Mesothelial cell of epicardium (in vitro differentiated cells): ENCODE measurements at regions not wholly inside any gene's neighbourhood (a gene's known extent, or its start where the extent isn't known, plus 50 kb on each side); places are given as distances from the start of the nearest gene placed in this dataset.

Source experiments
- DNase-seq, 2 experiments: peaks; one replicate each; pipeline ENCODE4 v3.0.0; 2021; ENCODE audit warnings: low spot score in 2 of 2; ENCODE audit not compliant: unreplicated experiment in 2 of 2
- H3K27ac Mint-ChIP-seq: 2 replicates; pipeline ENCODE4 v1.8.0; 2021; ENCODE audit warnings: mixed read lengths
- H3K27me3 Mint-ChIP-seq: 2 replicates; pipeline ENCODE4 v1.8.0; 2021; ENCODE audit warnings: low read depth, mixed read lengths
- H3K36me3 Mint-ChIP-seq: 2 replicates; pipeline ENCODE4 v1.8.0; 2021; ENCODE audit warnings: mixed read lengths
- H3K4me1 Mint-ChIP-seq: 2 replicates; pipeline ENCODE4 v1.8.0; 2021; ENCODE audit warnings: mixed read lengths
- H3K4me3 Mint-ChIP-seq: 2 replicates; pipeline ENCODE4 v1.8.0; 2021; ENCODE audit warnings: mild to moderate bottlenecking, moderate library complexity, mixed read lengths
- H3K9me3 Mint-ChIP-seq: 2 replicates; pipeline ENCODE4 v1.8.0; 2021; ENCODE audit warnings: mixed read lengths
- TF ChIP-seq, protein P1 (sequence below): fragments of 200-600 bp; sonication (generic); IDR thresholded peaks from one replicate; pipeline ENCODE4 v1.5.0; 2021; ENCODE audit warnings: antibody characterized with exemption; ENCODE audit not compliant: unreplicated experiment

DNA sequence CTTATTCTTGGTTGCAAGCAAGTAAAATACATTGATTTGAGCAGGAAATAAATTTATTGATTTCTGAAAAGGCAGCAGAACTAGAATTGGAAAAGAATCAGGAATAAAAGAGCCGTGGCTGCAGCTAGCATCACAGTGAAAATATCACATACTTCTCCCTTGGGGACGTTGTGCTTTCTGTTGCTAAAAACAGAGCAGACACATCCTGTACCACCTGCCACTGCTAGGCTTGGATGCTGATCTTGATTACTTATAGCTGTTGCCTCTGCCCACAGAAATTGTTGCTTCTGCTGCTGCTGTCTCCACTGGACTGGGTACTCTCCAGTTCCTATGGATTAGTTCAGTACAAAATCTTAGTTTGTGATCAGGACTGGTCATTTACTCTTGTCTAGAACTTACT, 283.8 kb downstream of the C3orf38 start:
- Mint-ChIP-seq H3K9me3 (no peaks in the 10 kb centered on the region), H3K36me3 (no peaks in the 10 kb centered on the region), H3K4me1 (no peaks in the 10 kb centered on the region), H3K27ac (no peak overlapping the region), H3K4me3 (no peak overlapping the region), H3K27me3 (no peaks in the 10 kb centered on the region)
- TF ChIP-seq, protein P1, sequence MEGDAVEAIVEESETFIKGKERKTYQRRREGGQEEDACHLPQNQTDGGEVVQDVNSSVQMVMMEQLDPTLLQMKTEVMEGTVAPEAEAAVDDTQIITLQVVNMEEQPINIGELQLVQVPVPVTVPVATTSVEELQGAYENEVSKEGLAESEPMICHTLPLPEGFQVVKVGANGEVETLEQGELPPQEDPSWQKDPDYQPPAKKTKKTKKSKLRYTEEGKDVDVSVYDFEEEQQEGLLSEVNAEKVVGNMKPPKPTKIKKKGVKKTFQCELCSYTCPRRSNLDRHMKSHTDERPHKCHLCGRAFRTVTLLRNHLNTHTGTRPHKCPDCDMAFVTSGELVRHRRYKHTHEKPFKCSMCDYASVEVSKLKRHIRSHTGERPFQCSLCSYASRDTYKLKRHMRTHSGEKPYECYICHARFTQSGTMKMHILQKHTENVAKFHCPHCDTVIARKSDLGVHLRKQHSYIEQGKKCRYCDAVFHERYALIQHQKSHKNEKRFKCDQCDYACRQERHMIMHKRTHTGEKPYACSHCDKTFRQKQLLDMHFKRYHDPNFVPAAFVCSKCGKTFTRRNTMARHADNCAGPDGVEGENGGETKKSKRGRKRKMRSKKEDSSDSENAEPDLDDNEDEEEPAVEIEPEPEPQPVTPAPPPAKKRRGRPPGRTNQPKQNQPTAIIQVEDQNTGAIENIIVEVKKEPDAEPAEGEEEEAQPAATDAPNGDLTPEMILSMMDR, result no peak
- no peak for DNase-seq

DNA sequence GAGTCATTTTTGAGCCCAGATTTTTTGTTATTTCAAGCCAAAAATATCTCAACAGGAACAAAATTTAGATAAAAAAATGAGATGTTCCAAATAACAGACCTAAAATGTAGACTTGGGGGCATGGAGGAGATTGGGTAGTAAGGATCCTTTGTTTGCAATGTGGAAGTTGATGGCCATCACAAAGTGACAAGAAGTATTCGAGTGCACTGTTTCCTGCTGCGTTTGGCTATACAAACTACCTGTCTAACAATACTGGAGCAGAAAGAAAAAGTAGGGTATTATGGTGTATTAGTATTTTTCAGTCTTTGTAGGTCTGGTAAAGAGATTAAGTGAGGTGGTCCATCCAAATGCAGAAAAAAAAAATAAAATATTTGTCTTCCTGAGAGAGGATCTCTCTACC, 284.2 kb downstream of the C3orf38 start:
- H3K4me1 Mint-ChIP-seq, result no peaks in the 10 kb centered on the region
- no peaks in the 10 kb centered on the region for H3K36me3 Mint-ChIP-seq
- no peak for DNase-seq
- no peaks in the 10 kb centered on the region for H3K9me3 Mint-ChIP-seq
- no peak overlapping the region for H3K27ac Mint-ChIP-seq
- H3K4me3 Mint-ChIP-seq, result no peak overlapping the region
- TF ChIP-seq, protein P1, result no peak
- no peaks in the 10 kb centered on the region for H3K27me3 Mint-ChIP-seq

DNA sequence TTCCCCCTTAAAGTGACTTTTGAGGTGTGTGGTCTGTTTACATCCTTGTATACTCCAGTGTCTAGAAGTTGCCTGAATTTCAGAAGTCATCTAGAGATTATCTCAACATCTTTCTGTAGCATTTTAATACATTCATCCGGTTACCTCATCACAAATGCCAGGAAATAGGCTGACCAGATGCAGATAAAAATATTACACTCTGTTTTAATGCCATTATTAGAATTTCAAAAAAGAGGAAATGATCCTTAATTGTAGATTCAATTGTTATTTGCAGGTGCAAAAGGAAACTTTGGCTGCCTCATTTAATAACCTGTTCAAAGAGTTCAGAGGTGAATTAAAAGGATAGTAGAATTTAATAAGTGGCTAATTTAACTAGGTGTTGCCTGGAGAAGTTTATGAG, 290.9 kb downstream of the C3orf38 start:
- DNase-seq, result no peak
- no peak overlapping the region for H3K4me3 Mint-ChIP-seq
- H3K36me3 Mint-ChIP-seq, result no peaks in the 10 kb centered on the region
- H3K27ac Mint-ChIP-seq, result no peak overlapping the region
- no peaks in the 10 kb centered on the region for H3K9me3 Mint-ChIP-seq
- H3K27me3 Mint-ChIP-seq, result no peaks in the 10 kb centered on the region
- TF ChIP-seq, protein P1, result no peak
- H3K4me1 Mint-ChIP-seq, result peaks cover 3% of the 10 kb centered on the region

DNA sequence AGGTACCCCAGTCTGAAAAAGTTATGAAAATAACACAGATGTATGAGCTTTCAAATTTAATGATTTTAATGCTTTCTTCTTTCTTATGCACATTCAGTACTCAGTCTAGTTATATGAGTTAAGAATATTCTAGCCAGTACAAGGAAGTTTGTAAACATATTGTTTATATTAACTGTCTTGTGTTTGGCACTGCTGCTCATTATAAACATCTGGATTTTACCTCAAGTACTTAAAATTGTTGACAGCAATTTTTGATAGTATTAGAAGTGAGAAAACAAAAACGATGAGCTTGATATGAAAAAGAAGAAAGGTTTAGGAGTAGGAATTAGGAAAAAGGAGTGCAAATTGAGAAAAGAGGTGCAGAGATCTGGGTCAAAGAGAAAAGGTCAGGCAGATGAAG, 293.3 kb downstream of the C3orf38 start:
- peaks cover 3% of the 10 kb centered on the region for H3K4me1 Mint-ChIP-seq
- no peaks in the 10 kb centered on the region for H3K36me3 Mint-ChIP-seq
- no peak overlapping the region for H3K27ac Mint-ChIP-seq
- DNase-seq, result no peak
- H3K27me3 Mint-ChIP-seq, result no peaks in the 10 kb centered on the region
- TF ChIP-seq, protein P1, result no peak
- no peaks in the 10 kb centered on the region for H3K9me3 Mint-ChIP-seq
- H3K4me3 Mint-ChIP-seq, result no peak overlapping the region

DNA sequence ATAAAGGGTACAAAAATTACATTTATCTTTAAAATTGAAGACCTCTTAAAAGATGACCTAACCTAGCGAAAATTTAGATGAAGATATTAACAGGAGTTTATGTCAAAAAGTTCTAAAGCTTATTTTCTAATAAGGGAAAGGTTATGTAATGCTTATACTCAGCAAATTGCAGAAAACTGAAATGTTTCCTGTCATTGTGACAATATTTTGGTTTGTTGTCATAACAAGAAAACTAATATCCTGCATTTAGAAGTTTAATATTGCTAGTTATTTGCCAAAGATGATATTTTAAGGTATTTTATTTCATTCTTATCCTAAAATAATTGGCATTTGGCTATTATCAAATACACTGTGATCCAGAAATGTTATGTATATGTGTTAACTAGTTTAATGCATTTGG, 294.5 kb downstream of the C3orf38 start:
- H3K27ac Mint-ChIP-seq, result no peak overlapping the region
- H3K27me3 Mint-ChIP-seq, result no peaks in the 10 kb centered on the region
- TF ChIP-seq, protein P1, result no peak
- no peaks in the 10 kb centered on the region for H3K9me3 Mint-ChIP-seq
- peaks cover 3% of the 10 kb centered on the region for H3K4me1 Mint-ChIP-seq
- DNase-seq, result no peak
- H3K4me3 Mint-ChIP-seq, result no peak overlapping the region
- H3K36me3 Mint-ChIP-seq, result no peaks in the 10 kb centered on the region

DNA sequence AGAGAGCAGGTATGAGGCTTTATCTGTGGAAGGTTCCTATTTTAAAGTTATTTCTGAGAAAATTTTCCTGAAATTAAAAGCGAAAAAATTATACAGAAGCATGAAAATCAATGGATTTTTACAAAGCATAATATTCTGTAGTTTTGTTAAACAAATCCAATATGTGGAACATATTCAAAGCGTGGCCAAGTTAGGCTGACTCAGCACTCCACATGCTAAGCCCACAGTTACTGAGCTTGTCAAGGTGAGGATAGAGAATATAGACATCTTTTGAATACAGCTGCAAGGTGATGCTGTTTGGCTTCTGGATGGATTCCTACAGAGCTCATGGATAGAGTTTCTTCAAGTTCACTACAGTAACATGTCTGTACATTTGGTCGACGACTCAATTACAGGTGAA, 302.5 kb downstream of the C3orf38 start:
- H3K4me3 Mint-ChIP-seq, result no peak overlapping the region
- TF ChIP-seq, protein P1, result no peak
- no peaks in the 10 kb centered on the region for H3K27me3 Mint-ChIP-seq
- H3K4me1 Mint-ChIP-seq, result no peaks in the 10 kb centered on the region
- no peak for DNase-seq
- no peaks in the 10 kb centered on the region for H3K36me3 Mint-ChIP-seq
- no peak overlapping the region for H3K27ac Mint-ChIP-seq
- peaks cover 3% of the 10 kb centered on the region for H3K9me3 Mint-ChIP-seq
